ENCODE measurements at regions not wholly inside any gene's neighbourhood (a gene's known extent, or its start where the extent isn't known, plus 50 kb on each side); places are given as distances from the start of the nearest gene placed in this dataset.

DNA sequence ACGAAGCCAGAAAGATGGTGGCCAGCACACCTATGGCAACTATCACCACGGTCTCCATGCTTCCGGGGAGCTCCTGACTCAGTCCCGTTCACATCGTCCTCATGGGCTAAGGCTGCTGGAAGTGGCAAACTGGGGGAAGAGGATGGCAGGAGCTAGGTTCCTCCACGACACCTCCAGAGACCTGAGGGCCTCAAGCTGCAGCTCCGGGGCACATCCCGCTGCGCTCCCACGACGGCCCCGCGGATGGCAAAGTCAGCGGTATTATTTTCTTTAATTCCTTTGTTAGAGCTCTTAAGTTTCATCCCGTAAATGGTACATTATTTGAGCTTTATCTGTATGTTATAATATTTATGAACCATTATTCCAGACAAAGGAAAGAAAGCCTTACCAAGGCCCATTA is 190.5 kb downstream of the DACT1 start:
- Histone ChIP-seq H3K9ac (no peak overlapping the region), H3K36me3 (no peaks in the 10 kb centered on the region), H4K20me1 (no peaks in the 10 kb centered on the region), H3K9me3 (peaks cover 8% of the 10 kb centered on the region), H3K4me1 (no peaks in the 10 kb centered on the region), H3K4me2 (no peak overlapping the region), H3K27me3 (no peaks in the 10 kb centered on the region), H3K4me3 (no peak overlapping the region), H3K27ac (no peak overlapping the region)
- no peak for TF ChIP-seq Cebpa-rat (IDR thresholded peaks at IDR 0.05)

DNA sequence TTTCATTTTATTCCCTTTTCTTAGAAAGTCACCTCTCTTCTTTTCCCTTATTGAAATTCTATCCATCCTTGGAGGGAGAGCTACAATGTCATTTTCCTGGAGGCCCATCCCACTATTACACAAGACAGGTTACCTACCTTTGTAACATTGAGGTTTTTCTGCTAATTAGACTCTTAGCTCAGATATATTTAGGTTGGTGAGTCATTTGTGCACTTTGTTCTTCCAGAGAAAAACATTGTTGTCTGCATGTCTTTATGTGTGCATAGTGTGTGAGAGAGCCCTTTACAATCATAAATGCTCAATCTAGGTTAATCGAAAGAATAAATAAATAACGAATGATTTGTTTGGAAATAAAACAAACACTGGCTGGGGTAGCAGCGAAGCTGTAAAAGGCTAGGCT is 191.8 kb downstream of the DACT1 start:
- Histone ChIP-seq H3K9ac (no peak overlapping the region), H3K4me1 (no peaks in the 10 kb centered on the region), H3K27me3 (no peaks in the 10 kb centered on the region), H3K4me3 (no peak overlapping the region), H3K27ac (no peak overlapping the region), H4K20me1 (no peaks in the 10 kb centered on the region), H3K9me3 (peaks cover 17% of the 10 kb centered on the region), H3K36me3 (no peaks in the 10 kb centered on the region), H3K4me2 (no peak overlapping the region)
- no peak for TF ChIP-seq Cebpa-rat (IDR thresholded peaks at IDR 0.05)

DNA sequence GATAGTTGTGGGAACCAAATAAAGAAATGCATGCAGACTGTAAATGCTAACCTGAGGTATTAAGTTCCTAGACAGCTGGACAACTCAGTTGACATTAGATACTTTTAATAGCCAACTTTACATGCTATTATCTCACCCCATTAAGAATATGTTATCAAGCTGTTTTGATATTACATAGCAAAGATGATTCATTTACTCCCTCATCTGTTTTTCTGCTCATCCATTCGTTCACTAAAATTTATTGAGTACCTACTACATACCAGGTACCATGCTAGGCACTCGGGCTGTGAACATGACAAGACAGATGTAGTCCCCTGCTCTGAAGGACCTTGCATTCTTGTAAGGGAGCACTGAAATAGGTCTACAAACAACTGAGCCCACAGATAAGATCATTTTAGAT is 192.4 kb downstream of the DACT1 start:
- Histone ChIP-seq H3K9me3 (peaks cover 17% of the 10 kb centered on the region), H3K27ac (no peak overlapping the region), H3K36me3 (no peaks in the 10 kb centered on the region), H3K9ac (no peak overlapping the region), H3K4me3 (no peak overlapping the region), H4K20me1 (no peaks in the 10 kb centered on the region), H3K4me1 (no peaks in the 10 kb centered on the region), H3K27me3 (no peaks in the 10 kb centered on the region), H3K4me2 (no peak overlapping the region)
- no peak for TF ChIP-seq Cebpa-rat (IDR thresholded peaks at IDR 0.05)

DNA sequence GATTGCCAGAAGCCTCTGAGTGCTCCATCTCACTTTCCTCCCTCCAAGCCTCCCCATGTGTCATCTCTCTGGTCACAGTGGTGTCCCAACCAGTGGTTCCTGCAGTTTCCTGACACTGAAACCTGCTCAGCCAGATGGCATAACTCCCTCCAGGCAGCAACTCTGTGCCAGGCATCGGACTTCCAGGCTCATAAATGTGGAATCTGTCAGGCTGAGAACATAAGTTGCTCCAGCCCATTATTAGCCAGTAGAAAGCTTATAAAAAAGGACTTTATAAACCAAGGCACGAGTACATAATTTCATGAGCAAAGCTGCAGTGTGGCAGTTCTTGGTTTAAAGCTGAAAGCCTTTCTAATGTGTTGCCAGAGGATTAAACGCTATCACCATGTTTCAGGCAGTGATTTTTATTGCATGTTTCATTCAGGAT is 194.3 kb downstream of the DACT1 start:
- no peak for TF ChIP-seq Cebpa-rat (IDR thresholded peaks at IDR 0.05)
- Histone ChIP-seq H3K36me3 (no peaks in the 10 kb centered on the region), H4K20me1 (no peaks in the 10 kb centered on the region)

DNA sequence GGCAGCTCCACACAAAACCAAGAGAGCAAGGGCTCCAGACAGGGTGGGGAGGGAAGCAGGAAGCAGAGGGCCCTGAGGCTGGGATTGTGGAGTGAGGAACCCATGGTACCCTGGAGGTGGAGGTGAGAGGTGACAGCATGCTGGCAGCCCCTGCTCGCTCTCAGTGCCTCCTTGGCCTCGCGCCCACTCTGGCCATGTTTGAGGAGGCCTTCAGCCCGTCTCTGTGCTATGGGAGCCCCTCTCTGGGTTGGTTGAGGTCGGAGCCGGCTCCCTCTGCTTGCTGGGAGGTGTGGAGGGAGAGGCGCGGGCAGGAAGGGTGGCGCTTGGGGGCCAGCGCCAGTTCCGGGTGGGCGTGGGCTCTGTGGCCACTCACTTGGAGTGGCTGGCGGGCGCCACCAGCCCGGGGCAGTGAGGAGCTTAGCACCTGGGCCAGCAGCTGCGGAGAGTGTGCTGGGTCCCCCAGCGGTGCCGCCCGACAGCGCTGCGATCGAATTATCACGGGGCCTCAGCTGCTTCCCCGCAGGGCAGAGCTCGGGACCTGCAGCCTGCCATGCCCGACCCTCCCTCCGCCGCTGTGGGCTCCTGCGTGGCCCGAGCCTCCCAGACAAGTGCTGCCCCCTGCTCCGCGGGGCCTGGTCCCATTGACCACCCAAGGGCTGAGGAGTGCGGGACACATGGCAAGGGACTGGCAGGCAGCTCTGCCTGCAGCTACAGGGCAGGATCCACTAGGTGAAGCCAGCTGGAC is 196.0 kb downstream of the DACT1 start:
- no peak for TF ChIP-seq Cebpa-rat (IDR thresholded peaks at IDR 0.05)
- Histone ChIP-seq H3K27ac (no peak overlapping the region), H3K4me2 (no peak overlapping the region), H3K36me3 (no peaks in the 10 kb centered on the region), H4K20me1 (no peaks in the 10 kb centered on the region), H3K9ac (no peak overlapping the region), H3K4me3 (no peak overlapping the region), H3K27me3 (no peaks in the 10 kb centered on the region), H3K4me1 (no peaks in the 10 kb centered on the region), H3K9me3 (peaks cover 9% of the 10 kb centered on the region; the same call in 1 of the 2 replicates)

More for the DNA sequence above, 194.3 kb downstream of the DACT1 start:
- Histone ChIP-seq H3K4me1 (no peaks in the 10 kb centered on the region), H3K27ac (no peak overlapping the region), H3K9me3 (peaks cover 16% of the 10 kb centered on the region), H3K27me3 (no peaks in the 10 kb centered on the region), H3K4me2 (no peak overlapping the region), H3K4me3 (no peak overlapping the region), H3K9ac (no peak overlapping the region)

- Histone ChIP-seq H3K4me1 (no peaks in the 10 kb centered on the region), H4K20me1 (no peaks in the 10 kb centered on the region), H3K27ac (no peak overlapping the region), H3K27me3 (no peaks in the 10 kb centered on the region), H3K4me3 (no peak overlapping the region), H3K9me3 (peaks cover 9% of the 10 kb centered on the region; the same call in 1 of the 2 replicates), H3K36me3 (no peaks in the 10 kb centered on the region), H3K9ac (no peak overlapping the region), H3K4me2 (no peak overlapping the region)
- no peak for TF ChIP-seq Cebpa-rat (IDR thresholded peaks at IDR 0.05)
These were observed 198.7 kb downstream of the DACT1 start for GRCh38 chr14:58836303-58836974.

GRCh38 chr14:58839233-58839632 is 201.5 kb downstream of the DACT1 start:
- Histone ChIP-seq H4K20me1 (no peaks in the 10 kb centered on the region), H3K4me1 (no peaks in the 10 kb centered on the region), H3K36me3 (no peaks in the 10 kb centered on the region), H3K9me3 (peaks cover under 1% of the 10 kb centered on the region; the same call in 1 of the 2 replicates), H3K27me3 (no peaks in the 10 kb centered on the region), H3K4me3 (no peak overlapping the region), H3K27ac (no peak overlapping the region), H3K9ac (no peak overlapping the region), H3K4me2 (no peak overlapping the region)
- no peak for TF ChIP-seq Cebpa-rat (IDR thresholded peaks at IDR 0.05)

GRCh38 chr14:58844544-58844943 is 206.8 kb downstream of the DACT1 start:
- Histone ChIP-seq H3K4me3 (no peak overlapping the region), H4K20me1 (no peaks in the 10 kb centered on the region), H3K4me1 (no peaks in the 10 kb centered on the region), H3K9me3 (no peaks in the 10 kb centered on the region), H3K9ac (no peak overlapping the region), H3K36me3 (no peaks in the 10 kb centered on the region), H3K27ac (no peak overlapping the region), H3K27me3 (no peaks in the 10 kb centered on the region), H3K4me2 (no peak overlapping the region)
- no peak for TF ChIP-seq Cebpa-rat (IDR thresholded peaks at IDR 0.05)

GRCh38 chr14:58846682-58847465 is 209.1 kb downstream of the DACT1 start:
- no peaks in the 10 kb centered on the region for H3K9me3 ChIP-seq
- H3K27ac ChIP-seq, result no peak overlapping the region
- no peaks in the 10 kb centered on the region for H3K4me1 ChIP-seq
- no peaks in the 10 kb centered on the region for H3K27me3 ChIP-seq
- H3K4me2 ChIP-seq, result no peak overlapping the region
- no peaks in the 10 kb centered on the region for H4K20me1 ChIP-seq
- no peaks in the 10 kb centered on the region for H3K36me3 ChIP-seq
- H3K9ac ChIP-seq, result no peak overlapping the region
- H3K4me3 ChIP-seq, result no peak overlapping the region
- no peak for TF ChIP-seq Cebpa-rat (IDR thresholded peaks at IDR 0.05)

DNA sequence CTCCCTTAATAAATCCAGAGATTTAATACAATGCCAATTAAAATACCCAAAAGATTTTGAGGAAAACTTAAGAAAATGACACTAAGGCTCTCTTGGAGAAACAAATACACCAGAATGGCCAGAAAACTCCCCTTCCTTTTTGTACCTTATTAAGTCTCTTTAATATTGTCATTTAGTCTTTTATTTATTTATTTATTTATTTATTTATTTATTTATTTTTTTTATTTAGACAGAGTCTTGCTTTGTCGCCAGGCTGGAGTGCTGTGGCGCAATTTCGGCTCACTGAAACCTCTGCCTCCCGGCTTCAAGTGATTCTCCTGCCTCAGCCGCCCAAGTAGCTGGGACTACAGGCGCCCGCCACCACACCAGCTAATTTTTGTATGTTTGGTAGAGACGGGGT is 210.6 kb downstream of the DACT1 start:
- H3K27me3 ChIP-seq, result no peaks in the 10 kb centered on the region

More for the DNA sequence above, 210.6 kb downstream of the DACT1 start:
- H3K9ac ChIP-seq, result no peak overlapping the region
- no peak overlapping the region for H3K4me2 ChIP-seq
- no peaks in the 10 kb centered on the region for H4K20me1 ChIP-seq
- H3K36me3 ChIP-seq, result no peaks in the 10 kb centered on the region
- H3K9me3 ChIP-seq, result no peaks in the 10 kb centered on the region
- H3K27ac ChIP-seq, result no peak overlapping the region
- H3K4me3 ChIP-seq, result no peak overlapping the region
- TF ChIP-seq Cebpa-rat (IDR thresholded peaks at IDR 0.05), result no peak
- no peaks in the 10 kb centered on the region for H3K4me1 ChIP-seq
